Skeletal muscle tissue (tissue), 3 donors: ENCODE measurements at regions not wholly inside any gene's neighbourhood (a gene's known extent, or its start where the extent isn't known, plus 50 kb on each side); places are given as distances from the start of the nearest gene placed in this dataset.

Source experiments
- H3K27ac ChIP-seq: one replicate; pipeline ENCODE4 v1.7.0; 2013; ENCODE audit warnings: mild to moderate bottlenecking, low read depth, low read length, inconsistent platforms
- H3K27me3 ChIP-seq, 3 donors: one replicate each; pipeline ENCODE4 v1.7.0; 2013; ENCODE audit warnings: low read length in 3 of 3; ENCODE audit not compliant: control insufficient read depth in 3 of 3, insufficient read depth in 3 of 3
- H3K36me3 ChIP-seq, 3 donors: one replicate each; pipeline ENCODE4 v1.7.0; 2013; ENCODE audit warnings: low read length in 3 of 3; ENCODE audit not compliant: control insufficient read depth in 3 of 3, insufficient read depth in 3 of 3
- H3K4me1 ChIP-seq, 3 donors: one replicate each; pipeline ENCODE4 v1.7.0; 2013; ENCODE audit warnings: low read length in 3 of 3, mild to moderate bottlenecking in 3 of 3; ENCODE audit not compliant: control insufficient read depth in 3 of 3, insufficient read depth in 3 of 3
- H3K4me3 ChIP-seq, 3 donors: one replicate each; pipeline ENCODE4 v1.7.0; 2013; ENCODE audit warnings: low read length in 3 of 3
- H3K9ac ChIP-seq, 3 donors: one replicate each; pipeline ENCODE4 v1.7.0; 2013; ENCODE audit warnings: low read length in 3 of 3, mild to moderate bottlenecking in 3 of 3, moderate library complexity in 2 of 3, low read depth in 1 of 3
- H3K9me3 ChIP-seq, 3 donors: one replicate each; pipeline ENCODE4 v1.7.0; 2013; ENCODE audit warnings: low read length in 3 of 3; ENCODE audit not compliant: control insufficient read depth in 3 of 3
- donor health status: Osteomylitis.

DNA sequence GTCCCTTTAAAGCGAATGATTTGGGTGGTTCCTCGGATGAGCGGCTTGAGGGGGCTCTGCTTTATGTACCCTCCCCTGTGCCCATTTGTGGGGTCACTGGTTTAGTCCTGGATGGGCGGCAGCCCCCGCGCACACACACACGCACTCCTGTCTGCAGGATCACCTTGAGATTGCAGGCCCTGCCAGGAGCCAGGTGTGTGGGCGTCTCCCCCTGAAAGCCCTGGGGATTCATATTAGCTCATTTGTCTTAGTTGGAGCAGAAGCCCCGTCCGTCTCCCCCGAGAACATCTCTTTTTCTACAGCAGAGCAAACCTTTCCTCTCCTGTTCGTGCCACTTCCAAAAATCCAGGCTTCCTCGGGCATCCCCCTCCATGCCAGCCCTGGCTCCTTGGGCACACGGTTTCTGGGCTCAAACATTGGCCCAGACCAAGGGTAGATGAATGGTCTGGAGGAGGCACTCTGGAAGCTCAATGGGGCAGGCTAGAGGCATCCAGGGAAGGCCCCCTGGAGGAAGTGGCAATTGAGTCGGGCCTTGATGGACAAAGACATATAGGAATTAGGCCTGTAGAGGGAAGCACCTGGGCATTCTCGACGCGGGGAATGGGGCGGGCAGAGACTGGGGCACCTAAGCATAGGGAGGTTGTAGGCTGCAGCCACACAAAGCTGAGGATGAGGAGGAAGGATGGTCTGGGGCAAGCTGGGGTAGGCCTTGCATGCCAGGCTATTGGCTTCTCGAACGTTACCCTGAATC lies 218.5 kb upstream of the GSE1 start:
- no peaks in the 10 kb centered on the region for H3K9me3 ChIP-seq
- H3K9ac ChIP-seq = no peak overlapping the region
- H3K27ac ChIP-seq = no peak overlapping the region
- H3K4me3 ChIP-seq = no peak overlapping the region
- H3K36me3 ChIP-seq = no peaks in the 10 kb centered on the region
- no peaks in the 10 kb centered on the region for H3K27me3 ChIP-seq
- peaks cover 17 to 27% (median 18%) of the 10 kb centered on the region in 3 donors for H3K4me1 ChIP-seq

DNA sequence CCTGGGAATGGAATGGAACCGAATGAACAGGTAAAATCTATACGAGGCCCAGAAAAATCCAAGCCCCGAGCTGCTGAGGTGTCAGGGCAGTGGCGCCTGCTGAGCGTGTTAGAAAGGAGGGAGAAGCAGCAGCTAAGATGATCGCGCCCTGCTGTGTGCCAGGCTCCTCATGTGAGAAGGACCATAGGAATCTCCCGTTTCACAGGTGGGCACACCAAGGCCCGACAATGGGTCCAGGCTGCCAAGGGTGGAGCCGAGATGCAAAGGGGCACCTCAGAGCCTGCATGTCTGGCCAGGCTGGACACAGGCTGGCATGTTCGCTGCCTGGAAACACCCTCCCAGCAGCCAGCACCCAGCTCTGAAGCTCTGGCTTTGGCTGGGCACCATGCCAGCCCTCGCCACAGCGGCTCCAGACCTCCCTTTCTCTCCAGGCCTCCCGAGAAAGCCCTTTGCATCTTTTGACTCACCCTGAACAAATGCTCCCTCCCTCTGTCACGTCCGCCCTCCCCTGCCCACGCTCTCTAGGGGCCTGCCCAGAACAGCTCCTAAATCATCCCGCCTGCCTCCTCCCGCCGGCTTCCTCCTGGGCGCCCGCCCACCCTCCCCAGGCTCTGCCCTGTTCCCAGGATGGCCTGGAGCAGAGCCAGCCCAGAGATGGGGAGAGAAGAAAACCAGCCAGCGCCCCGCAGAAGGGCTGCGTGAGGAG lies 217.8 kb upstream of the GSE1 start:
- Histone ChIP-seq H3K4me1 (peaks cover 16 to 26% (median 18%) of the 10 kb centered on the region in 3 donors), H3K27ac (no peak overlapping the region), H3K27me3 (no peaks in the 10 kb centered on the region), H3K36me3 (no peaks in the 10 kb centered on the region), H3K9me3 (no peaks in the 10 kb centered on the region), H3K9ac (peak overlapping the region in 1 of 3 donors; percentile 33), H3K4me3 (peak overlapping the region in 1 of 3 donors; percentile 29)

DNA sequence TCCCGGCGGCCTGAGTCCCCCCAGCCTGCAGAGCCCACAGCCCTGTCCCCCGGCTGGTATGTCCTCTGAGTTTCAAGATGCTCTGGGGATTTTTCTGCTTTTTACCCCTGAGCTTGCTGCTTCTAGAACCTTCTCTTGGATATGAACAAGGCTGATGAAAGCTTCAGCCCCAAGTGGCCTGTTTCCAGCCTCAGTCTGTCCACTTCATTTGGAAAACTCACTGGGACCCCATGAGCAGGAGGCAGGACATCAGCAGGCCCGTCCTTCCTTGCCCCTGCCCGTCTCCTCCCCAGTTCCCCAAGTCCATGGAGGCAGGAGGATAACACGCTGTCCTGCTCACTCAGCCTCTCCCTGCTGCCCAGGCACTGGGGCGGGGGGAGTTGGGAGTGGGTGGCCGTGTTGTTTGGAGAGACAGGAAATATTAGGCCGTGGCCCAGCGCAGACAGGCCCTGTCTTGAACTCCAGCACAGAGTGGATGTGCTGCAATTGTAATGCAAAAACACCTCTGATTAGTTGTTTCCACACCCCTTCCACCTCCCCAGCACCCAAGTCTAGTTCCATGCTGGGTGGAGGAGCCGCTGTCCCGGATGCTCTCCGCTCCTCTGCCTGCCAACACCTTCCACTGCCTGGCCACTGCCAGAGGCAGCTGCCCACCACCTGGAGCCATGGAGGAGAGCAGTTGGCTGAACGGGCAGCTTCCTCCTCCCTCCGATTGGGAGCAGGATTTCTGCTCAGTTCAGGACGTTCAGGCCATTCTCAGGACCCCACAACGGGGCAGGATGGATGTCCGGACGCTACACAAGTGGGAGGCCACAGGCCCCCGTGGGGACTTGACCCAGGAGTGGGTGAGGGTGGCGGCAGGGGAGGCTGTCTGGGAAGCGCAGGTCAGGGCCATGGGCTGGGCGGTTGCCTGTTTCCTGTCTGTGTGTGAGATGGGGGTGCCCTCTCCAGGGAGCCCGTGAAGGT lies 216.9 kb upstream of the GSE1 start:
- H3K9me3 ChIP-seq = no peaks in the 10 kb centered on the region
- H3K27me3 ChIP-seq = no peaks in the 10 kb centered on the region
- peaks cover 15 to 22% (median 18%) of the 10 kb centered on the region in 3 donors for H3K4me1 ChIP-seq
- no peaks in the 10 kb centered on the region for H3K36me3 ChIP-seq
- H3K4me3 ChIP-seq = no peak overlapping the region
- no peak overlapping the region for H3K27ac ChIP-seq
- peak overlapping the region in 1 of 3 donors; percentile 33 for H3K9ac ChIP-seq

DNA sequence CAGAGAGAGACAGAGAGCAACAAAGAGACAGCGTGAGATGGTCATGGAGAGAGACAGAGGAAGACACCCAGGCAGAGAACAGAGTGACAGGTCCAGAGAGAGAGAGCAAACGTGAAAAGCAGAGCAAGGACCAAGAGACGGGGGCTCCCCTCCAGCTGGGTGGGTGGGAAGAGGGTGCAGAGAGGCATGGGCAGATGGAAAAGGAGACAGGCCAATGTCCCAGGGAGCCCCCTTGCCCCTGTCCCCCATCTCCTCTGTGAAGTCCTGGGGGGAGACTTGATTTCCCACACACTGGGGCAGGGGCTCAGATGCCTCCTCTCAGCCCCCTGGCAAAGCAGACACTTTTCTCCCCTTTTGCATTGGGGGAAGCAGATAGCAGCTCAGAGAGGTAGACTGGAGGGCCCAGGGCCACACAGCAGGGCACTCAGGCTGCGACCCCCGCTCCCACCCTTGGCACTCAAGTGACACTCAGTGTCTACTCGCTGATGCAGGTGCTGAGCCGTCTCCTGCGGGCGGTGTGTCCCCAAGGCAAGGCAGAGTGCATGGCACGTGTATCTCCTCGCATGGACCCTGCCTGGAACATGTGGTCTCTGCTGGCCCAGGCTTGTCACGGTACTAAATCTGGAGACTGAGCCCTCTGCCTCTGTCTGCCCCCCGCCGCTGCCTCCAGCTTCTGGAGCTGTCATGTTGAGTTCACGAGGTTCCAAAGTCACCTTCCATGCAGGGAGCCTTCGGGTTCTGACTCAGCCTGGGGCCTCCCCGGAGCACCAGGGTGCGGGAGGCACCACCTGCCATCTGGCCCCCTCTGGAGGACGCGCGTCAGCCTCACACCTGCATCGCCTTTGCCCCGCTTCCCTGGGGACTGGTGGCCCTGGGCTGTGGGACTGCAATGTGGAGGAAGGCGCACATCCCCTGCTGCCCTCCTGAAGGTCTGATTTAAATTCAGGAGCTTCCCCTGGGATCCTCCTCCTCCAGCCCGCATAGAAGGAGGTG lies 215.9 kb upstream of the GSE1 start:
- no peak overlapping the region for H3K27ac ChIP-seq
- H3K9ac ChIP-seq = no peak overlapping the region
- peaks cover 15 to 22% (median 18%) of the 10 kb centered on the region in 3 donors for H3K4me1 ChIP-seq
- no peaks in the 10 kb centered on the region for H3K9me3 ChIP-seq
- no peaks in the 10 kb centered on the region for H3K27me3 ChIP-seq
- H3K4me3 ChIP-seq = no peak overlapping the region
- H3K36me3 ChIP-seq = no peaks in the 10 kb centered on the region

DNA sequence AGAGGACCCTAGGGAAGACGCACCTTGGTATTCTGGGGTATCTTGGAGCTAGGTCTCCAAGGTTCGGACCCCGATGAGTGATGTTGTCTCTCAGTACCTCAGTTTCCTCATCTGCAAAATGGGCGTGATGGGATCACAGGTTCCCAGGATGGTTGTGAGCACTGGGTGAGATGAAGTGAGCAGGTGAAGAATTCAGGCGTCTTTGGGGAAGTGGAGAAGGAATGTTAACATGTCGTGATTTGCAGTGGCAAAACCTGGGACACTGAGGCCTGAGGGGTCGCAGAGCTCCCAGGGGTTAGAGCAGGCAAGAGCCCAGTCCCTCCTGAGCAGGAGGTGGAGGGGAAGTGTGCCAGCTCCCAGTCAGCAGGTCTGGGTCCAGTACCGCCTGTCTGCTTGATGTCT lies 215.1 kb upstream of the GSE1 start:
- peaks cover 15 to 27% (median 21%) of the 10 kb centered on the region in 3 donors for H3K4me1 ChIP-seq
- H3K27ac ChIP-seq = no peak overlapping the region
- H3K27me3 ChIP-seq = no peaks in the 10 kb centered on the region
- no peak overlapping the region for H3K9ac ChIP-seq
- H3K4me3 ChIP-seq = no peak overlapping the region
- H3K36me3 ChIP-seq = no peaks in the 10 kb centered on the region
- H3K9me3 ChIP-seq = no peaks in the 10 kb centered on the region

DNA sequence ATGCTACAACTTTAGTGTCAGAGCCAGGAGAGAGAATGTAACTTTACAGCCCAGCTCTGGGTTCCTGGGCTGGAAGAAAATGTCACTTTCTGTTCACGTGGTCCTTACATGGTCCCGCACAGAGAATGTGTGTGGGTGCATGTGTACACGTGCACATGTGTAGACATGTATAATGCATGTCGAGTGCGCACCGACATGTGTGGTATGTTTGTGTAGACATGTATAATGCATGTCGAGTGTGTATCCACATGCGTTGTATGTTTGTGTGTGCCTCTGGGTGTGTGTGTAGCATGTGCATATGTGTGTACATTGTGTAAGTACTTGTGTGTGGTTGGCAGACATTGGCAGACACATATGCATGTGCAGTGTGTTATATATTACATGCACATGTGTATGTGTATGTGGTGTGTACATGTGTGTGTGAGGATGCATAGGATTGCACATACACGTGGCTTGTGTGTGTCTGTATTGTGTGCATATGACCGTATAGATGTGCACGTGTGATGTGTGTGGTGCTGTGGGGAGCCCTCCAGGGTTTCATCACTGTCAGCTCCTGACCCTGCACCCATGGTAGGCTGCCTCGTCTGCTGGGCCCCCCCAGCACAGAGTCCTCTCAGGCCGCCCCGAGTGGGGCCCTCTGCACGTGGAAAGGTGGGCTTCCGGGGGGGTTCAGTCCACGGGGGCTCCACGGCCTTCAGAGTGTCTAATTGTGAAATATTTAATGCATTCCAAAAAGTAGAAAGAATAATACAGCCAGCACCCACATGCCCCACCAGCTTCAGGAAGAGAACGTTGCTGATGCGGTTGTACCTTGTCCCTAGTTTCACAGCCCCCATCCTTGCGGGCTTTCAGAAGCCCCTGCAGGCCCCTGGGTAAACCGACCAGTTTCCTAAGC lies 214.2 kb upstream of the GSE1 start:
- H3K4me3 ChIP-seq = no peak overlapping the region
- H3K27ac ChIP-seq = no peak overlapping the region
- H3K4me1 ChIP-seq = peaks cover 15 to 27% (median 18%) of the 10 kb centered on the region in 3 donors
- H3K9ac ChIP-seq = no peak overlapping the region
- H3K36me3 ChIP-seq = no peaks in the 10 kb centered on the region
- no peaks in the 10 kb centered on the region for H3K27me3 ChIP-seq
- H3K9me3 ChIP-seq = no peaks in the 10 kb centered on the region

DNA sequence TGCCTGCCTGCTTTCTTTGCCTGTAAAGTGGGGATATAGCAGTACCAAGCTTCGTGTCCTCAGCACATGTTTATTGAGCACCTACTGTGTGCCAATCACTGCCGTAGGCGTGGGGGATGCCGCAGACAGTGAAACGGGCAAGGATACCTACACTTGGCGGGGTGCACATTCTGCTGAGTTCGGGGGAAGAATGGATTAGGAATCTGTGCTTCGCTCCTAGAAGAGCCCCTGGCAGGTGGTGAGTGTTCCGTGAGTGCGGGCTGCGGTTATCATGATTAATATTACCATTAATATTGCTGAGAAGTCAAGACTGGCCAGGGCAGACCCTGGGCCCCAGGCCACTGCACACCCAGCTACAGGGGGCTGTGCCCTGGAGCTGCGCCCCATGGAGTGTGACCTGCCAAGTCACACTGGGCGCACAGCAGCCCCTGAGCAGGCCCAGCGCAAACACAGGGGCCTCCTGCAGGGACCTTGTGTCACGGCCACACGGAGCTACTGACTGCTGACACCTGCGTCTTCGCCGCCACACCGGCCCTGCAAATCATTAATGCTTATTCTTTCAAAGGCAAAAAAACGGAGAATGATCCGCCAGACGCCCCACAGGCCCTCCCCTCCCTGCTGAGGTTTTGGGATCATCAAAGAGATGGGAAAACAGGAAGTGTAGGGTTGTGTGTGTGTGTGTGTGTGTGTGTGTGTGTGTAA lies 213.4 kb upstream of the GSE1 start:
- H3K27ac ChIP-seq = no peak overlapping the region
- H3K4me3 ChIP-seq = no peak overlapping the region
- H3K36me3 ChIP-seq = no peaks in the 10 kb centered on the region
- H3K27me3 ChIP-seq = no peaks in the 10 kb centered on the region
- no peaks in the 10 kb centered on the region for H3K9me3 ChIP-seq
- H3K9ac ChIP-seq = no peak overlapping the region
- peaks cover 15 to 24% (median 17%) of the 10 kb centered on the region in 3 donors for H3K4me1 ChIP-seq
